WTC11 (cell line): ENCODE measurements at regions not wholly inside any gene's neighbourhood (a gene's known extent, or its start where the extent isn't known, plus 50 kb on each side); places are given as distances from the start of the nearest gene placed in this dataset.

ENCODE experiments used
- ATAC-seq: fragments of 200-7000 bp; cut with Tn5 transposase; 2 replicates; pipeline ENCODE4 v1.10.0; 2021; ENCODE audit warnings: mild to moderate bottlenecking, moderate library complexity
- CTCF ChIA-PET: fragments of 300-600 bp; sonication (Branson Sonifier 250); formaldehyde crosslinking; loops from one replicate; lab custom pipeline; 2021; ENCODE audit warnings: antibody characterized with exemption; lab: Charles Lee
- POLR2A ChIA-PET: fragments of 350-600 bp; sonication (Branson Sonifier 250); formaldehyde crosslinking; loops from one replicate; lab custom pipeline; 2021; ENCODE audit warnings: antibody characterized with exemption; lab: Charles Lee
- DNase-seq: peaks from one replicate; pipeline ENCODE4 v3.0.0; 2021; ENCODE audit warnings: low spot score
- H3K27ac Mint-ChIP-seq: 2 replicates; pipeline ENCODE4 v1.8.0; 2021; ENCODE audit warnings: mixed read lengths
- H3K27me3 Mint-ChIP-seq: 2 replicates; pipeline ENCODE4 v1.8.0; 2021; ENCODE audit warnings: low read depth, mild to moderate bottlenecking, moderate library complexity, mixed read lengths
- H3K36me3 Mint-ChIP-seq: 2 replicates; pipeline ENCODE4 v1.8.0; 2021; ENCODE audit warnings: mixed read lengths
- H3K4me1 Mint-ChIP-seq: 2 replicates; pipeline ENCODE4 v1.8.0; 2022; ENCODE audit warnings: mixed read lengths
- H3K4me3 Mint-ChIP-seq: 2 replicates; pipeline ENCODE4 v1.8.0; 2021; ENCODE audit warnings: mild to moderate bottlenecking, moderate library complexity, mixed read lengths
- H3K9me3 Mint-ChIP-seq: 2 replicates; pipeline ENCODE4 v1.8.0; 2021; ENCODE audit warnings: mixed read lengths
- ATF1 ChIP-seq: sonication (generic); formaldehyde crosslinking; IDR thresholded peaks from 2 replicates; pipeline ENCODE4 v1.8.1; 2023; ENCODE audit warnings: mild to moderate bottlenecking, moderate library complexity, missing genetic modification reagents
- ATF3 ChIP-seq: sonication (generic); formaldehyde crosslinking; conservative IDR thresholded peaks from 2 replicates; pipeline ENCODE4 v1.8.1; 2022; ENCODE audit warnings: mild to moderate bottlenecking, missing genetic modification reagents
- CDX4 ChIP-seq: fragments of 250-450 bp; sonication (Bioruptor Pico); IDR thresholded peaks from 2 replicates; pipeline ENCODE4 v1.9.0; 2021; ENCODE audit warnings: moderate library complexity, mild to moderate bottlenecking, inconsistent platforms, borderline replicate concordance
- CREM ChIP-seq: sonication (generic); formaldehyde crosslinking; IDR thresholded peaks from 2 replicates; pipeline ENCODE4 v1.8.1; 2022; ENCODE audit warnings: mild to moderate bottlenecking, missing genetic modification reagents, moderate library complexity
- KAT7 ChIP-seq: sonication (generic); formaldehyde crosslinking; IDR thresholded peaks from 2 replicates; pipeline ENCODE4 v1.8.1; 2023; ENCODE audit warnings: missing genetic modification reagents, mild to moderate bottlenecking, borderline replicate concordance
- NFE2L1 ChIP-seq: sonication (generic); formaldehyde crosslinking; IDR thresholded peaks from 2 replicates; pipeline ENCODE4 v1.8.1; 2023; ENCODE audit warnings: missing genetic modification reagents
- NFYB ChIP-seq: sonication (generic); formaldehyde crosslinking; conservative IDR thresholded peaks from 2 replicates; pipeline ENCODE4 v1.8.0; 2022; ENCODE audit warnings: low read depth, missing genetic modification reagents
- PREB ChIP-seq: sonication (generic); formaldehyde crosslinking; IDR thresholded peaks from 2 replicates; pipeline ENCODE4 v1.8.1; 2022; ENCODE audit warnings: mild to moderate bottlenecking, missing genetic modification reagents, moderate library complexity, borderline replicate concordance
- RORB ChIP-seq: fragments of 250-450 bp; sonication (Bioruptor Pico); IDR thresholded peaks from 2 replicates; pipeline ENCODE4 v1.9.0; 2021; ENCODE audit warnings: mild to moderate bottlenecking
- STAT6 ChIP-seq: sonication (generic); formaldehyde crosslinking; conservative IDR thresholded peaks from 2 replicates; pipeline ENCODE4 v1.8.1; 2023; ENCODE audit warnings: mild to moderate bottlenecking, low read depth, missing genetic modification reagents, moderate library complexity
- TP53 ChIP-seq: sonication (generic); formaldehyde crosslinking; IDR thresholded peaks from 2 replicates; pipeline ENCODE4 v1.8.1; 2023; ENCODE audit warnings: mild to moderate bottlenecking, missing genetic modification reagents
- ZNF232 ChIP-seq: sonication (generic); formaldehyde crosslinking; IDR thresholded peaks from 2 replicates; pipeline ENCODE4 v1.8.0; 2022; ENCODE audit warnings: mild to moderate bottlenecking, missing genetic modification reagents
- ZNF317 ChIP-seq: sonication (generic); formaldehyde crosslinking; IDR thresholded peaks from 2 replicates; pipeline ENCODE4 v1.8.1; 2023; ENCODE audit warnings: low read depth, mild to moderate bottlenecking, moderate library complexity, missing genetic modification reagents, borderline replicate concordance
- ZNF396 ChIP-seq: fragments of 250-450 bp; sonication (Bioruptor Pico); IDR thresholded peaks from 2 replicates; pipeline ENCODE4 v1.8.0; 2021; ENCODE audit warnings: mild to moderate bottlenecking, moderate library complexity, borderline replicate concordance
- ZNF423 ChIP-seq: fragments of 250-450 bp; sonication (Bioruptor Pico); IDR thresholded peaks from 2 replicates; pipeline ENCODE4 v2.1.2; 2022; ENCODE audit warnings: mild to moderate bottlenecking, moderate library complexity
- ZNF532 ChIP-seq: fragments of 250-450 bp; sonication (Bioruptor Pico); IDR thresholded peaks from 2 replicates; pipeline ENCODE4 v1.9.0; 2021; ENCODE audit warnings: mild to moderate bottlenecking, borderline replicate concordance
- ZSCAN18 ChIP-seq: fragments of 250-450 bp; sonication (Bioruptor Pico); IDR thresholded peaks from 2 replicates; pipeline ENCODE4 v2.1.2; 2022; ENCODE audit warnings: mild to moderate bottlenecking, moderate library complexity

GRCh38 chr13:37345391-37345790, 239.9 kb upstream of the CSNK1A1L start (continued):
- no peak for TF ChIP-seq STAT6 (CRISPR knock-in tag)

GRCh38 chr13:37344056-37344455, 238.6 kb upstream of the CSNK1A1L start:
- Mint-ChIP-seq H3K27me3 (no peaks in the 10 kb centered on the region), H3K9me3 (no peaks in the 10 kb centered on the region), H3K4me3 (no peak overlapping the region), H3K4me1 (0 out of 2 replicates have a peak, but pooled peaks cover 4% of the 10 kb centered on the region)
- ChIA-PET POLR2A (no interaction called here), CTCF (no interaction called here)
- DNase-seq, result no peak
- TF ChIP-seq KAT7 (CRISPR knock-in tag) (no peak), ZNF317 (CRISPR knock-in tag) (no peak), CREM (CRISPR knock-in tag) (no peak), ATF1 (CRISPR knock-in tag) (no peak), STAT6 (CRISPR knock-in tag) (no peak), PREB (CRISPR knock-in tag) (no peak), CDX4 (CRISPR knock-in tag) (no peak), ZNF532 (CRISPR knock-in tag) (no peak), TP53 (CRISPR knock-in tag) (no peak), ATF3 (no peak), ZNF232 (CRISPR knock-in tag) (no peak), RORB (no peak), NFE2L1 (CRISPR knock-in tag) (no peak), ZSCAN18 (no peak), ZNF423 (CRISPR knock-in tag) (no peak), NFYB (CRISPR knock-in tag) (no peak), ZNF396 (no peak)
- TF ChIP-seq, all 79 proteins: peak for 0
- ATAC-seq, result no peak
- H3K27ac Mint-ChIP-seq, result no peak overlapping the region
- H3K36me3 Mint-ChIP-seq, result no peaks in the 10 kb centered on the region
